Effector memory CD8-positive, alpha-beta T cell (primary cell): ENCODE measurements at regions not wholly inside any gene's neighbourhood (a gene's known extent, or its start where the extent isn't known, plus 50 kb on each side); places are given as distances from the start of the nearest gene placed in this dataset.
"Not testable (repeated sequence)": the region's sequence is repeated elsewhere in the genome, so short reads cannot be mapped to it uniquely, and the experiment has no call there.

Experiments
- ATAC-seq: fragments of 150-1000 bp; cut with Tn5 transposase; replicated peaks from 2 replicates; pipeline ENCODE4 v1.10.0; 2021; ENCODE audit warnings: mild to moderate bottlenecking, moderate library complexity
- DNase-seq, 3 experiments: peaks; one replicate each; pipeline ENCODE4 v3.0.0; 2021
- H3K27ac Mint-ChIP-seq, 2 donors: one replicate each; pipeline ENCODE4 v1.8.0; 2022; ENCODE audit warnings: mild to moderate bottlenecking in 2 of 2, mixed read lengths in 2 of 2, moderate library complexity in 2 of 2
- H3K27me3 Mint-ChIP-seq, 2 donors: one replicate each; pipeline ENCODE4 v1.8.0; 2022; ENCODE audit warnings: mixed read lengths in 2 of 2
- H3K36me3 Mint-ChIP-seq: one replicate; pipeline ENCODE4 v1.8.0; 2022; ENCODE audit warnings: mild to moderate bottlenecking, moderate library complexity, mixed read lengths; ENCODE audit not compliant: insufficient read depth
- H3K4me1 Mint-ChIP-seq, 2 donors: one replicate each; pipeline ENCODE4 v1.8.0; 2022; ENCODE audit warnings: low read depth in 2 of 2, mixed read lengths in 2 of 2
- H3K4me3 Mint-ChIP-seq, 2 donors: one replicate each; pipeline ENCODE4 v1.8.0; 2022; ENCODE audit warnings: mild to moderate bottlenecking in 2 of 2, mixed read lengths in 2 of 2, moderate library complexity in 2 of 2
- H3K9me3 Mint-ChIP-seq, 2 donors: one replicate each; pipeline ENCODE4 v1.8.0; 2022; ENCODE audit warnings: mixed read lengths in 2 of 2

DNA sequence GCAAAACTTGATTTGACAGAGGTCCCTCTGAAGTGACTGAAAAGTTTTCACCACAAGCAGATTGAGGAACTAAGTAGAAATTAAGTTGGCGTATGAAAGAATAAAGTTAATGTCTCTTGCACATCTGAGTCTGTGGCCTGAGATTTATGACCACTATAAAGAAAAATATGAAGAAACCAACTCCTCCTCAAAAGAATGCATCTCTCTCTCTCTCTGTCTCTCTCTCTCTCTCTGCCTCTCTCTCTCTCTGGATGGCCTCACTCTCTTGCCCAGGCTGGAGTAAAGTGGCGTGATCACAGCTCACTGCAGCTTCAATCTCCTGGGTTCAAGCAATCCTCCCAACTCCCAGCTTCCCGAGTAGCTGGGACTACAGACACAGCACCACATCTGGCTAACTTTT, 55.2 kb downstream of the RPL22L1 start:
- no peak overlapping the region for H3K4me3 Mint-ChIP-seq
- peaks cover 0 to 5% of the 10 kb centered on the region in 2 donors for H3K4me1 Mint-ChIP-seq
- DNase-seq (no peak), ATAC-seq (no peak)
- peaks cover 10 to 14% of the 10 kb centered on the region in 2 donors for H3K27me3 Mint-ChIP-seq
- H3K36me3 Mint-ChIP-seq = no peaks in the 10 kb centered on the region
- no peaks in the 10 kb centered on the region for H3K9me3 Mint-ChIP-seq
- H3K27ac Mint-ChIP-seq = no peak overlapping the region

DNA sequence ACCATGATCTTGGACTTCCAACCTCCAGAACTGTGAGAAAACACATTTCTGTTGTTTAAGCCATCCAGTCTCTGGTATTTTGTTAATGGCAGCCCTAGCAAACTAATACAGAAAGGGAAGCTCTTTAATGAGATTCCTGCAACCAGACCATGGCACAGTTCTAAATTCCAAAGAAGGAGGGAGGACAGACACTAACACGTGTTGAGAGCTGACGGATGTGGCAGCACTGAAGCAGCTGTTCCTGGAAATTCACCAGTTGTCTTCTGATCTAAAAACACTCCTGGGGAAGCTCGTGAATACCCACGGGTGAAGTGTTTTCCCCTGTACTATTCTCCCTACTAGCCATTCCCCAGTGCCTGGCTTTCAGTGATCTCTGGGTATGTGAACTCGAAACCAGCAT, 56.7 kb downstream of the RPL22L1 start:
- no peaks in the 10 kb centered on the region for H3K36me3 Mint-ChIP-seq
- H3K4me1 Mint-ChIP-seq = peaks cover 0 to 5% of the 10 kb centered on the region in 2 donors
- no peak overlapping the region for H3K4me3 Mint-ChIP-seq
- no peak for DNase-seq
- H3K9me3 Mint-ChIP-seq = no peaks in the 10 kb centered on the region
- H3K27ac Mint-ChIP-seq = no peak overlapping the region
- ATAC-seq = no peak
- H3K27me3 Mint-ChIP-seq = peaks cover 0 to 5% of the 10 kb centered on the region in 2 donors

DNA sequence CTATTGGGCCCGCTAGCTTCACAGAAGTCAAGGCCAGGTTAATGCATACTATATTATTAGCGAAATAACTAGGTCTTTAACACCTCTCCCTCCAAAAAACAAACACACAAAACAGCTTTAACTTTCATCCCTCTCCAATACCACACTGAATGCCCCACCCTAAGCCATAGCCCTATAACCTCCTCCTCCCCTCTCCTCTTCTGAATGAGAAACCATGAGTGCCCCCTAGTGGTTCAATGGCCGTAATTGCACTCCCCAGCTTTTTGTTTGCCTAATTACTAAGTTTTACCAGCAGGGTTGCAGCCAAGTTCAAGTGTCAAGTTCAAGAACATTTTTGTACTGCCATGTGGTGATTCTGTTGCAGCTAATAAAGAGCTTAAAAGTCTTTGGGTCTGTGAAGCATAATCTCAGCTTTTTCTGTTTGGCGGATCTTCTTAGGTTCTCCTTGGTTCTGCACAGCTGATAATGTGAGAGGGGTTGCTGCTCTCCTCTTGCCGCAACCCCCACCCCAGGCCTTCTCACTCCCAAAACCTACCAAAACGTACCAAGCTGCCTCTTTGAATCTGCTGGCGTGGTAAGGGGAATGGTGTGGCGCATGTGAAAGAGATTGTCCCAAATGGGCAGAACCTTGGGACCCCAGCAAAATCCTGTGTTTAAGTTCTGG, 57.9 kb downstream of the RPL22L1 start:
- Mint-ChIP-seq H3K36me3 (no peaks in the 10 kb centered on the region), H3K27ac (no peak overlapping the region), H3K27me3 (no peaks in the 10 kb centered on the region), H3K4me3 (no peak overlapping the region), H3K9me3 (no peaks in the 10 kb centered on the region), H3K4me1 (peaks cover 0 to 5% of the 10 kb centered on the region in 2 donors)
- DNase-seq = peak; percentile 60 to 71 (median 65)
- peak; percentile 95 for ATAC-seq

DNA sequence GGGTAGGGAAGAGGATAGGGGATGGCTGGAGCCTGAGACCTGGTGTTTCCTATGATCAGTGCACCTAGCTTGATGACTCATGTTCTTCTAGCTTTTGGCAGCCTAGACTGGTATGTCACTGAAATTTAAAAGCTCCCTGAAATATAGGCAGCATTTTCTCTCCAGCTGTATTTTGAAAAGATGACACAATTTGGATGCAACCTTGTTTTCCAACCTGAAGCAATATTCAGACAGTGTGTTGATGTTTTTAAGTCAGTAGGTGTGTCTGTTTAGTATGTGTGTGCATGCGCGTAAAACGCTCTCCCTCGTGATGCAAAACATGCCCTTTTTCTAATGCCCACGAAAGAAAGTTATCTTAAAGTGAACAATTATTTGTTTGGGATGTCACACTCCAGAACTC, 58.5 kb downstream of the RPL22L1 start:
- no peak overlapping the region for H3K4me3 Mint-ChIP-seq
- no peaks in the 10 kb centered on the region for H3K36me3 Mint-ChIP-seq
- H3K4me1 Mint-ChIP-seq = peaks cover 0 to 5% of the 10 kb centered on the region in 2 donors
- H3K9me3 Mint-ChIP-seq = no peaks in the 10 kb centered on the region
- ATAC-seq (no peak), DNase-seq (no peak)
- peaks cover 0 to 4% of the 10 kb centered on the region in 2 donors for H3K27me3 Mint-ChIP-seq
- no peak overlapping the region for H3K27ac Mint-ChIP-seq

DNA sequence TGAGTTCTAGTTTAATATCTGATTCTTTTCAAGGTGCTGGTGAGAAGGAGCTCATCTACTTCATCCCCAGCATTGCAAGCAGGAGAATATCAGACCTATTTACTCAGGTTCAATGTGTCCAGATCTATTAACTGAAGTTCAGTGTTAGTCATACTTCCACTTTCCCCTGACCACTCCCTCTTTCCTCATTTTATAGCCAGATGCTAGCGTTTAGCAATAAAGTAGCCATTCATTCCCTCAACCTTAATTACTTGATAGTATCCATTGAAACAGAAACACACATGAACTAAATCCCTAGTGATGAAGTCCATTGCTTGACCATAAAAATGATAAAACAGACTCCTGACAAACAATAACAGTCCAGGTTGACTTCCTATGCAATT, 60.0 kb downstream of the RPL22L1 start:
- no peak overlapping the region for H3K4me3 Mint-ChIP-seq
- ATAC-seq = no peak
- no peak for DNase-seq
- no peak overlapping the region for H3K27ac Mint-ChIP-seq
- no peaks in the 10 kb centered on the region for H3K9me3 Mint-ChIP-seq
- peaks cover 0 to 5% of the 10 kb centered on the region in 2 donors for H3K4me1 Mint-ChIP-seq
- H3K36me3 Mint-ChIP-seq = no peaks in the 10 kb centered on the region
- H3K27me3 Mint-ChIP-seq = peaks cover 5 to 18% of the 10 kb centered on the region in 2 donors

DNA sequence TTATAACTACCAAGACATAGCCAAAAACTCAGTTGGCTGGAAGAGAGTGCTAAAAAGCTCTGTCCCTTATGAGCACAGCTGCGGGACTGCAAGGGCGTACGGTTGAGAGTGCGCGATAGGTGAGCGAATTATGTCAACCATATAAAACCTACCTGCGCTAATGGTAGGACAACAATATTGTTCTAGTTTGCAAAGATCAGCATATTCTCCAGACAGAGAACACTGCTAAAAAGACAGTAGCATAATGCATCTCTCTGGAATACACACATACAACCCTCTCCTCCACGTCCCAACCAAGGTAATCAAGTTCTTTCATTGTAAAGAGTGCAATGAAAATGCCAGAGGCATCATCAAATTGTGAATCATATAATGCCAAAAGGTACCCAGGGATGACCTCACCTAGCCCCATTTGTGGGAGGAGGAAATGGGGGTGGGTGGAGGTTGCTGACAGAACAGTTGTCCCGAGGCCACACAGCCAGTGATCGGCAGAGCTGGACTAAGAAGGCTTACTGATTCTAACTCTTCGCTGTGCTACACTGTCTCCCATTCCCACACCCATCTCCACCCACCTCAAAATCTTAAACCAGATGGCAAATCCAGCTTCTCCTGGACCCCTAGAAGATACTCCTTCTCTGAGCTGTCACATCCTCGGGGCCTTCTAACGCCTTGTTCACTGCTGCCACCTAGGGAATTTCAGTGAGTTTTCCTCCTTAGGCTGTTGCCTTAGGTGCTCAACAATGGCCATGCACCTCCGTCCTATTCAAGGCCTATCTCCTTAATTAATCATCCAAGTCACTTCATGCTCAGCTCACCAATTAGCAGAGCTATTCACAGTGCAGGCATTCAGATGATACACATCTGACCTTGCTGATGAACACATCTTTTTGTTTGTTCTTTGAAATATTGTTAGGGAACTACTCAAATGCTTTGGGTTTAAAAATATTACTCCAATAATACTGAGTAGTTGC, 60.7 kb downstream of the RPL22L1 start:
- ATAC-seq (peak; percentile 31), DNase-seq (no peak)
- Mint-ChIP-seq H3K4me3 (no peak overlapping the region), H3K9me3 (no peaks in the 10 kb centered on the region), H3K4me1 (peaks cover 0 to 5% of the 10 kb centered on the region in 2 donors), H3K27me3 (peaks cover 12 to 25% of the 10 kb centered on the region in 2 donors), H3K27ac (no peak overlapping the region), H3K36me3 (no peaks in the 10 kb centered on the region)

DNA sequence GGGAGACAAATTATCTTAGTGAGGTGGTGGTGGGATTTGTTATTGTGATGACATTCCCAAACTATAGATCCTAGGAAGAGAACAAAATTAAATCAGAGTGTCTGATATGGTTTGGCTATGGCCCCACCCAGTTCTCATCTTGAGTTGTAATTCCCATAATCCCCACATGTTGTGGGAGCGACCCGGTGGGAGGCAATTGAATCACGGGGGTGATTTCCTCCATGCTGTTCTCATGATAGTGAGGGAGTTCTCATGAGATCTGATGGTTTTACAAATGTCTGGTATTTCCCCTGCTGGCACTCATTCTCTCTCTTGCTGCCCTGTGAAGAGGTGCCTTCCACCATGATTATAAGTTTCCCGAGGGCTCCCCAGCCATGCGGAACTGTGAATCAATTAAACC, 62.0 kb downstream of the RPL22L1 start:
- DNase-seq (no peak), ATAC-seq (no peak)
- peaks cover 17 to 37% of the 10 kb centered on the region in 2 donors for H3K27me3 Mint-ChIP-seq
- no peaks in the 10 kb centered on the region for H3K9me3 Mint-ChIP-seq
- H3K36me3 Mint-ChIP-seq = no peaks in the 10 kb centered on the region
- H3K4me3 Mint-ChIP-seq = no peak overlapping the region
- H3K27ac Mint-ChIP-seq = no peak overlapping the region
- peaks cover 0 to 5% of the 10 kb centered on the region in 2 donors for H3K4me1 Mint-ChIP-seq

DNA sequence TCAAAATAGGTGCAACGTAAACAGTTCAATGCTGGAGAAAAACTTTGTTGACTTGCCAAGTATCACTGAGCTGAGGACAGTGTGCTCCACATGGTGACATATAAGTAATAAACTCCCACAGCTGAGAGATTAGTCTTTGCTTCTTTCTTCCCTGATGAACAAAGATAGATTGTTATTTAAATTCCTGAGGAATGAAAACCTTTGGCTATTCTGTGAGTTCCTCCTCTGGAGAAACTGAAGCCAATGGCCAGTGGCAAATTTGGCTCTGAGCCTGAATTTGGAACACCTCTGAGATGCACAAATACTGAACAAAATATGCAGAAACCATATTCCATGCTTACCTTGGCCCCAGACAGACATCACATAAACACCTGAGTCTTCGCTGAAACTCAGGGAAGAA, 63.3 kb downstream of the RPL22L1 start:
- Mint-ChIP-seq H3K27ac (no peak overlapping the region), H3K4me3 (no peak overlapping the region), H3K36me3 (no peaks in the 10 kb centered on the region), H3K27me3 (peaks cover 27 to 51% of the 10 kb centered on the region in 2 donors), H3K4me1 (peaks cover 0 to under 1% of the 10 kb centered on the region in 2 donors), H3K9me3 (no peaks in the 10 kb centered on the region)
- DNase-seq (no peak), ATAC-seq (no peak)

DNA sequence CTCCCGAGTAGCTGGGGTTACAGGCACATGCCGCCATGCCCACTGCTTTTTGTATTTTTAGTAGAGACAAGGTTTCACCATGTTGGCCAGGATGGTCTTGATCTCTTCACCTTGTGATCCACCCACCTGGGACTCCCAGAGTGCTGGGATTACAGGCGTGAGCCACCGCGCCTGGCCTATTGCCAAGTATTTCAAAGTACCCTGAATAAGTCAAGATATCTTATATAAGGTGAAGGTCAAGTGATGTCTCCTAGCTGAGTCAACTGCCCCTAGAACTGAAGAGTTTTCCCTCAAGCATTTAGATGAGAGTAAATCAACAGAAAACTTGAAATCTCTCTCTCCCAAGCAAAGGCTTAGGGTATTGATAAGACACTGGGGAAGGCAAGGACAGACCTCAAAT, 63.9 kb downstream of the RPL22L1 start:
- H3K27ac Mint-ChIP-seq = no peak overlapping the region
- no peaks in the 10 kb centered on the region for H3K9me3 Mint-ChIP-seq
- no peak for DNase-seq
- no peak for ATAC-seq
- no peak overlapping the region for H3K4me3 Mint-ChIP-seq
- peaks cover 31 to 56% of the 10 kb centered on the region in 2 donors for H3K27me3 Mint-ChIP-seq
- H3K36me3 Mint-ChIP-seq = no peaks in the 10 kb centered on the region
- no peaks in the 10 kb centered on the region for H3K4me1 Mint-ChIP-seq

DNA sequence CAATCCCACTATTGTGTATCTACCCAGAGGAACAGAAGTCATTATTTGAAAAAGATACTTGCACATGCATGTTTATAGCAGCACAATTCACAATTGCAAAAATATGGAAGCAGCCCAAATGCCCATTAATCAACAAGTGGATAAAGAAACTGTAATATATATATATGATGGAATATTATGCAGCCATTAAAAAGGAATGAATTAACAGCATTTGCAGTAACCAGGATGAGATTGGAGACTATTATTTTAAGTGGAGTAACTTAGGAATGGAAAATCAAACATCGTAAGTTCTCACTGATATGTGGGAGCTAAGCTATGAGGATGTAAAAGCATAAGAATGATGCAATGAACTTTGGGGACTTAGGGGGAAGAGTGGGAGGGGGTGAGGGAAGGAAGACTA, 64.7 kb downstream of the RPL22L1 start:
- H3K27ac Mint-ChIP-seq, ATAC-seq, H3K36me3 Mint-ChIP-seq, H3K4me1 Mint-ChIP-seq, H3K4me3 Mint-ChIP-seq, H3K9me3 Mint-ChIP-seq, DNase-seq: not testable (repeated sequence)
- H3K27me3 Mint-ChIP-seq = peaks cover 31 to 57% of the 10 kb centered on the region in 2 donors

DNA sequence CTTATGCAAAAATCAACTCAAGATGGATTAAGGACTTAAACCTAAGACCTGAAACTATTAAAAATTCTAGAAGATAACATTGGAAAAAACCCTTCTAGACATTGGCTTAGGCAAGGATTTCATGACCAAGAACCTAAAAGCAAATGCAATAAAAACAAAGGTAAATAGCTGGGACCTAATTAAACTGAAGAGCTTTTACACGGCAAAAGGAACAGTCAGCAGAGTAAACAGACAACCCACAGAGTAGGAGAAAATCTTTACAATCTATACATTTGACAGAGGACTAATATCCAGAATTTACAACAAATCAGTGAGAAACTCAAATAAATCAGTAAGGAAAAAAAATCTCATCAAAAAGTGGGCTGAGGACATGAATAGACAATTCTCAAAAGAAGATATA, 65.4 kb downstream of the RPL22L1 start:
- H3K9me3 Mint-ChIP-seq, DNase-seq, H3K4me3 Mint-ChIP-seq, ATAC-seq, H3K4me1 Mint-ChIP-seq, H3K27ac Mint-ChIP-seq, H3K36me3 Mint-ChIP-seq: not testable (repeated sequence)
- peaks cover 31 to 57% of the 10 kb centered on the region in 2 donors for H3K27me3 Mint-ChIP-seq

DNA sequence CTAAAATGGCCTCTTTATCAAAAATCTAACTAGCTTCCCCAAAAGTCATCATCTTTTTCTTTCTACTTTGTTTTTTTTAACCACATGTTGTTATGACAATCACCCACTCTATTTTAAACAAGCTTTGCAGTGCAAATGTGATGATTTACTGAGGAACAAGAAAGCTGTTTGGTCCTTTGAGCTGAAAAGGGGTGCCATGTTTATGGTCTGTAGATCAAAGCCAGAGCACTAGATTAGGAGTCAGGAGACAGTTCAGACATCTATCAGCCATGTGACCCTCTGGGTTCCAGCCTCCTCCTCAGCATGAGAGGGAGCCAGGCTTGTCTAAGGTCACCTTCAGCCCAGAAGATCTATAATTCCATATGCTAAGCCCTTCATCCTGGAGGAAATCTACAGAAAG, 65.9 kb downstream of the RPL22L1 start:
- H3K27ac Mint-ChIP-seq = no peak overlapping the region
- H3K9me3 Mint-ChIP-seq = no peaks in the 10 kb centered on the region
- ATAC-seq = no peak
- no peaks in the 10 kb centered on the region for H3K36me3 Mint-ChIP-seq
- DNase-seq = no peak
- no peaks in the 10 kb centered on the region for H3K4me1 Mint-ChIP-seq
- peaks cover 34 to 57% of the 10 kb centered on the region in 2 donors for H3K27me3 Mint-ChIP-seq
- no peak overlapping the region for H3K4me3 Mint-ChIP-seq

DNA sequence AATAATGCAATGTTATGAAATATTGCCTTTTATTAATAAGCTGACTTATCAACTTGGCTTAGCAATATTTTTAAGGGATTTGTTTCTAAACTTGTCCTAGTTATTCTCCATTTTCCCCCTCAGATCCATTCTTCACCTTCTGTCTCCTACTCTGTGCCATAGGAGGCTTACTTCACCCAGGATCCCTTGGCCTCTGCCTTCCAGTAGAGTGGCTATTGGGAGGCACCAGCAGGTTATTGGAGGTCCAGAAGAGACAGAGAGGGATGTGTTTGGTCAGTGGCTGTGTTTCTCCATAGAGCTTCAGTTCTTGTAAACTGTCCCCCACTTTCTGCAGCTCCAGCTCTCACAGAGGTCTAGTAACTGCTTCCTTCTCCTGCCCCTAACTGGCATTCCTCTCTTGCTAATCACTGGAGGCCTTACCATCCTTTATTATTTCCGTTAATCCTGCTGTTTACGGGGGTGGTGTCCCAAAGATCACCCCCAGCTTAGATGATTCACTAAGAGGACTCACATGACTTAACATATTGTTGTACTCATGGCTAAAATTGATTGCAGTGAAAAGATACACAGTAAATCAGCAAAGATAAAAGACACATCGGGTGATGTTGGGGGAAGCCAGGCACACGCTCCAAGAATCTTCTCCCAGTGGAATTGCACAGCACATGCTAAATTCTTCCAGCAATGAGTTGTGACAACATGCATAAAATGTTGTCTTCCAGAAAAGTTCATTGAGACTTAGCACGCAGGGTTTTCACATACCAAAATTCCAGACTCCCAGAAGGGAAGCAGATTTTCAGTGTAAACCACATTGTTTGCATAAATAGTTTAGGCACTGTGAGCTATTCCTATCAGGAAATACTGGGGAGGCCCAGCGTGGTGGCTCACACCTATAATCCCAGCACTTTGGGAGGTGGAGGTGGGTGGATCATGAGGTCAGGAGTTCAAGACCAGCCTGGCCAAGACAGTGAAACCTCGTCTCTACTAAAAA, 67.5 kb downstream of the RPL22L1 start:
- DNase-seq = no peak
- Mint-ChIP-seq H3K4me3 (no peak overlapping the region), H3K9me3 (no peaks in the 10 kb centered on the region), H3K27ac (no peak overlapping the region), H3K27me3 (peaks cover 43 to 66% of the 10 kb centered on the region in 2 donors), H3K36me3 (no peaks in the 10 kb centered on the region), H3K4me1 (no peaks in the 10 kb centered on the region)
- no peak for ATAC-seq
